ENCODE measurements at regions not wholly inside any gene's neighbourhood (a gene's known extent, or its start where the extent isn't known, plus 50 kb on each side); places are given as distances from the start of the nearest gene placed in this dataset.

GRCh38 chr10:23656735-23657134 is 217.9 kb downstream of the OTUD1 start:
- peak in 1 of 5 experiments; percentile 11 for TF ChIP-seq CTCF (IDR thresholded peaks at IDR 0.05 in 4 of 5, conservative IDR thresholded peaks at IDR 0.05 in 1 of 5)
- no peak for TF ChIP-seq POLR2A (IDR thresholded peaks at IDR 0.05)

All from gastrocnemius medialis (tissue), 4 donors.